ENCODE measurements at regions not wholly inside any gene's neighbourhood (a gene's known extent, or its start where the extent isn't known, plus 50 kb on each side); places are given as distances from the start of the nearest gene placed in this dataset.

DNA sequence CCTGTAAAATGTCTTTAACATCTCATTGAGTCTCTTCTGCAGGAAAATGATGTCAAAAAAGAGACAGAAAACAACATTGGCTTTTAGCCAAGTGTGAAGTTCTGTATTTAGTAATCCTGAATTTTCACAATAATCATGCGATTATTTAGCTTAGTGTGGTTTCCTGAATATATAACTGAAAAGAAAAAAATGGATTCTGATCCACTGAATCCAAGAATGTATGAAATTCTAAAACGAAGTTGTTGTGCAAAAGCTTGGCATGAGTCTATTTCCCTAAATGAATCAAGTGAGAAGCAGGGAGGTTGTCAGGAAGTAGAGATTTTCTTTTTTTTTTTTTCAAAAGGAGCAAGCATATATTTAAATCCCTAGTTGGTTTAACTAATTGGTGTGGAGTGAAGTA is 145.9 kb upstream of the CDH6 start:
- Histone ChIP-seq H3K4me3 (no peak overlapping the region), H3K9me3 (no peaks in the 10 kb centered on the region), H3K4me1 (peaks cover 0 to 23% (median 2%) of the 10 kb centered on the region in 4 donors), H3K27me3 (no peaks in the 10 kb centered on the region), H3K36me3 (no peaks in the 10 kb centered on the region), H3K27ac (no peak overlapping the region)
- TF ChIP-seq POLR2A (IDR thresholded peaks at IDR 0.05), result no peak
- TF ChIP-seq CTCF (IDR thresholded peaks at IDR 0.05), result no peak
- no peak for TF ChIP-seq POLR2AphosphoS5 (IDR thresholded peaks at IDR 0.05)
- no peak for TF ChIP-seq EP300 (IDR thresholded peaks at IDR 0.05; ENCODE audit: low read depth)
- in situ Hi-C loops (cut with MboI; ENCODE audit: low pct_ligation_motif_present in 1 of 4, low pct_unique_long_range_greater_than_20kb in 1 of 4, low sequenced_read_pairs in 3 of 4) (no loop called here), intact Hi-C loops (cut with DNase I; ENCODE audit: low total_unique reads) (no loop called here)
- WGBS, 2 donors (ENCODE audit: low coverage in 1 of 2), result 41 to 49% methylated on average over 2 of the region's 2 CpGs
- DNase-seq, result no peak

GRCh38 chr5:31047007-31047406 is 146.5 kb upstream of the CDH6 start:
- no peak for DNase-seq
- TF ChIP-seq EP300 (IDR thresholded peaks at IDR 0.05; ENCODE audit: low read depth) (no peak), POLR2AphosphoS5 (IDR thresholded peaks at IDR 0.05) (no peak), POLR2A (IDR thresholded peaks at IDR 0.05) (no peak), CTCF (IDR thresholded peaks at IDR 0.05) (no peak)
- no peak overlapping the region for H3K4me3 ChIP-seq
- in situ Hi-C loops (cut with MboI; ENCODE audit: low pct_ligation_motif_present in 1 of 4, low pct_unique_long_range_greater_than_20kb in 1 of 4, low sequenced_read_pairs in 3 of 4), result no loop called here
- intact Hi-C loops (cut with DNase I; ENCODE audit: low total_unique reads), result no loop called here
- H3K9me3 ChIP-seq, result no peaks in the 10 kb centered on the region
- no peaks in the 10 kb centered on the region for H3K36me3 ChIP-seq
- H3K4me1 ChIP-seq, result peaks cover 0 to 23% (median 2%) of the 10 kb centered on the region in 4 donors
- 64 to 77% methylated on average over 5 of the region's 5 CpGs for WGBS, 2 donors (ENCODE audit: low coverage in 1 of 2)
- H3K27ac ChIP-seq, result no peak overlapping the region
- H3K27me3 ChIP-seq, result no peaks in the 10 kb centered on the region

GRCh38 chr5:31036411-31036810 is 157.1 kb upstream of the CDH6 start:
- WGBS, 2 donors (ENCODE audit: low coverage in 1 of 2), result 41 to 43% methylated on average over 4 of the region's 4 CpGs
- Histone ChIP-seq H3K9me3 (no peaks in the 10 kb centered on the region), H3K4me1 (peaks cover 0 to 8% (median 0%) of the 10 kb centered on the region in 4 donors), H3K4me3 (no peak overlapping the region), H3K27ac (no peak overlapping the region), H3K27me3 (no peaks in the 10 kb centered on the region), H3K36me3 (no peaks in the 10 kb centered on the region)
- in situ Hi-C loops (cut with MboI; ENCODE audit: low pct_ligation_motif_present in 1 of 4, low pct_unique_long_range_greater_than_20kb in 1 of 4, low sequenced_read_pairs in 3 of 4) (no loop called here), intact Hi-C loops (cut with DNase I; ENCODE audit: low total_unique reads) (no loop called here)
- TF ChIP-seq EP300 (IDR thresholded peaks at IDR 0.05; ENCODE audit: low read depth), result no peak
- no peak for TF ChIP-seq POLR2A (IDR thresholded peaks at IDR 0.05)
- TF ChIP-seq CTCF (IDR thresholded peaks at IDR 0.05), result no peak
- no peak for TF ChIP-seq POLR2AphosphoS5 (IDR thresholded peaks at IDR 0.05)
- DNase-seq, result no peak

DNA sequence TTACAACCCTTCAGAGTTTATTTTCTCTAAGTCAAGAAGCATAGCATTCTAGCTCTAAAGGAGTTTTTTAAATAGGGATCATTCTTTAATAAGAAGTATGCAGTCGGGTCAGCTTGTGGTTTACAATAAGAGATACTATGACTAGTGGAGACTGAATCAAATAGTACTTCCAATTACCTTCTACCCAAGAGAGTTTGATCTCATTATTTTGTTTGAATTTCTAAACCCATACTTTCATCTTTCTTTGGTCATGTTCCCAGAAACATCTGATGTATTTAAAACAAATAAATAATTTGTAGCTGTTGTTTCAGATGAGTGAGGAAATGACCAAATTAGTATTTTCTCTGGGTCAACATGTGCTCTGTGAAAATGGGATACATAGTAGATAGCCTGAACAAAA is 160.2 kb upstream of the CDH6 start:
- 75 to 86% methylated on average over 1 of the region's 1 CpG for WGBS, 2 donors (ENCODE audit: low coverage in 1 of 2)
- no peak overlapping the region for H3K4me3 ChIP-seq
- in situ Hi-C loops (cut with MboI; ENCODE audit: low pct_ligation_motif_present in 1 of 4, low pct_unique_long_range_greater_than_20kb in 1 of 4, low sequenced_read_pairs in 3 of 4), result no loop called here
- no peak overlapping the region for H3K27ac ChIP-seq
- H3K36me3 ChIP-seq, result no peaks in the 10 kb centered on the region
- no peaks in the 10 kb centered on the region for H3K9me3 ChIP-seq
- peaks cover 0 to 12% (median 1%) of the 10 kb centered on the region in 4 donors for H3K4me1 ChIP-seq
- intact Hi-C loops (cut with DNase I; ENCODE audit: low total_unique reads), result no loop called here
- no peaks in the 10 kb centered on the region for H3K27me3 ChIP-seq
- no peak for DNase-seq
- TF ChIP-seq CTCF (IDR thresholded peaks at IDR 0.05), result no peak
- TF ChIP-seq POLR2AphosphoS5 (IDR thresholded peaks at IDR 0.05), result no peak
- no peak for TF ChIP-seq EP300 (IDR thresholded peaks at IDR 0.05; ENCODE audit: low read depth)
- TF ChIP-seq POLR2A (IDR thresholded peaks at IDR 0.05), result no peak
